CD14-positive monocyte (primary cell): ENCODE measurements at regions not wholly inside any gene's neighbourhood (a gene's known extent, or its start where the extent isn't known, plus 50 kb on each side); places are given as distances from the start of the nearest gene placed in this dataset.

Source experiments
- DNase-seq, 3 donors: peaks; one replicate each; pipeline ENCODE4 v3.0.0-alpha.2; 2011 to 2022
- H2AFZ ChIP-seq: 2 replicates; pipeline ENCODE4 v1.6.0; 2012; ENCODE audit warnings: mild to moderate bottlenecking, low read depth, low read length, inconsistent platforms; ENCODE audit not compliant: insufficient read depth, poor library complexity, severe bottlenecking
- H3K27ac ChIP-seq, 2 donors: 1 replicate in 1 of 2; 2 replicates in 1 of 2; pipeline ENCODE4 v1.5.1; 2012 to 2013; ENCODE audit warnings: low read length in 2 of 2, control low read depth in 1 of 2, inconsistent platforms in 1 of 2, low read depth in 1 of 2, mild to moderate bottlenecking in 1 of 2
- H3K27me3 ChIP-seq, 2 donors: one replicate each; pipeline versions ENCODE4 v1.6.0 to v1.6.1; 2011 to 2013; ENCODE audit warnings: low read length in 2 of 2; ENCODE audit not compliant: control insufficient read depth in 2 of 2, insufficient read depth in 2 of 2
- H3K36me3 ChIP-seq, 2 donors: replicated peaks in 1 of 2; 1 replicate in 1 of 2; 2 replicates in 1 of 2; pipeline versions ENCODE4 v1.5.1 to v1.6.1; 2012 to 2013; ENCODE audit warnings: low read length in 2 of 2, control low read depth in 1 of 2, inconsistent platforms in 1 of 2, mild to moderate bottlenecking in 1 of 2; ENCODE audit not compliant: insufficient read depth in 2 of 2, control insufficient read depth in 1 of 2
- H3K4me1 ChIP-seq, 2 donors: 1 replicate in 1 of 2; 2 replicates in 1 of 2; pipeline versions ENCODE4 v1.5.1 to v1.6.1; 2012 to 2013; ENCODE audit warnings: low read length in 2 of 2, control low read depth in 1 of 2, inconsistent platforms in 1 of 2, mild to moderate bottlenecking in 1 of 2, moderate library complexity in 1 of 2; ENCODE audit not compliant: insufficient read depth in 2 of 2, control insufficient read depth in 1 of 2
- H3K4me2 ChIP-seq: replicated peaks from 2 replicates; pipeline ENCODE3; 2012; ENCODE audit warnings: low read length, moderate library complexity, mild to moderate bottlenecking; ENCODE audit not compliant: poor library complexity, severe bottlenecking; ENCODE audit errors: extremely low read depth
- H3K4me3 ChIP-seq, 3 experiments: fragments of 200-600 bp in 1 of 3; sonication (generic) in 1 of 3; replicated peaks in 1 of 3; 1 replicate in 2 of 3; 2 replicates in 1 of 3; pipeline ENCODE4 v1.5.1; 2011 to 2013; ENCODE audit warnings: low read length in 3 of 3, mild to moderate bottlenecking in 3 of 3, control low read depth in 2 of 3, low read depth in 2 of 3, inconsistent platforms in 1 of 3, moderate library complexity in 1 of 3
- H3K79me2 ChIP-seq: 2 replicates; pipeline ENCODE4 v1.6.0; 2012; ENCODE audit warnings: mild to moderate bottlenecking, control low read depth, inconsistent platforms, low read length, moderate library complexity; ENCODE audit not compliant: insufficient read depth
- H3K9ac ChIP-seq: 2 replicates; pipeline ENCODE4 v1.6.0; 2017; ENCODE audit warnings: low read length, mild to moderate bottlenecking; ENCODE audit not compliant: insufficient read depth, poor library complexity, severe bottlenecking
- H3K9me3 ChIP-seq, 2 donors: replicated peaks in 1 of 2; 1 replicate in 1 of 2; 2 replicates in 1 of 2; pipeline versions ENCODE4 v1.5.1 to v1.6.1; 2012 to 2013; ENCODE audit warnings: low read length in 2 of 2, control low read depth in 1 of 2; ENCODE audit not compliant: control insufficient read depth in 1 of 2, insufficient read depth in 1 of 2
- H4K20me1 ChIP-seq: 2 replicates; pipeline ENCODE4 v1.6.0; 2012; ENCODE audit warnings: mild to moderate bottlenecking, low read length, control low read depth, moderate library complexity; ENCODE audit not compliant: insufficient read depth
- H3K27ac Mint-ChIP-seq, 7 donors: one replicate each; pipeline ENCODE4 v1.8.0; 2020; ENCODE audit warnings: mild to moderate bottlenecking in 7 of 7, mixed read lengths in 7 of 7, moderate library complexity in 6 of 7, inconsistent platforms in 2 of 7
- H3K27me3 Mint-ChIP-seq, 3 donors: one replicate each; pipeline ENCODE4 v1.8.0; 2021 to 2022; ENCODE audit warnings: low read depth in 3 of 3, mild to moderate bottlenecking in 3 of 3, mixed read lengths in 3 of 3, moderate library complexity in 3 of 3, inconsistent platforms in 1 of 3
- H3K36me3 Mint-ChIP-seq, 2 donors: one replicate each; pipeline ENCODE4 v1.8.0; 2020; ENCODE audit warnings: mixed read lengths in 2 of 2, inconsistent platforms in 1 of 2, mild to moderate bottlenecking in 1 of 2
- H3K4me1 Mint-ChIP-seq: one replicate; pipeline ENCODE4 v1.8.0; 2020; ENCODE audit warnings: mild to moderate bottlenecking, mixed read lengths
- H3K4me3 Mint-ChIP-seq, 2 donors: one replicate each; pipeline ENCODE4 v1.8.0; 2020; ENCODE audit warnings: mild to moderate bottlenecking in 2 of 2, mixed read lengths in 2 of 2, moderate library complexity in 1 of 2
- H3K9me3 Mint-ChIP-seq, 7 donors: one replicate each; pipeline ENCODE4 v1.8.0; 2020 to 2022; ENCODE audit warnings: mixed read lengths in 7 of 7, mild to moderate bottlenecking in 6 of 7, moderate library complexity in 6 of 7, inconsistent platforms in 2 of 7
- CTCF ChIP-seq: fragments of 200-600 bp; IDR thresholded peaks from one replicate; pipeline ENCODE4 v1.8.0; 2022; ENCODE audit warnings: antibody characterized with exemption, mild to moderate bottlenecking
- WGBS: methylation state at CpG from one replicate; pipeline ENCODE4 v1.1.5; 2013; ENCODE audit warnings: missing lambda C conversion rate; ENCODE audit not compliant: insufficient coverage; 5-methylcytosine and 5-hydroxymethylcytosine counted together
- intact Hi-C, 2 donors: fragments of 100-400 bp; cut with micrococcal nuclease; formaldehyde crosslinking; loops; one replicate each; pipeline versions ENCODE4 v1.15.0 to v1.15.1; 2023

- Mint-ChIP-seq H3K27ac (no peak overlapping the region), H3K36me3 (no peaks in the 10 kb centered on the region), H3K4me1 (peaks cover 2% of the 10 kb centered on the region), H3K9me3 (peaks cover 5 to 19% (median 10%) of the 10 kb centered on the region in 7 donors), H3K4me3 (no peak overlapping the region), H3K27me3 (peaks cover 0 to 2% (median 1%) of the 10 kb centered on the region in 3 donors)
- peaks cover 0 to 7% of the 10 kb centered on the region in 2 donors for H3K9me3 ChIP-seq
- H3K9ac ChIP-seq: no peak overlapping the region
- no peak for TF ChIP-seq CTCF
- no peak overlapping the region for H3K4me2 ChIP-seq
- H3K4me1 ChIP-seq: no peaks in the 10 kb centered on the region
- H3K4me3 ChIP-seq: no peak overlapping the region
- H3K79me2 ChIP-seq: no peaks in the 10 kb centered on the region
- H4K20me1 ChIP-seq: no peaks in the 10 kb centered on the region
- H2AFZ ChIP-seq: no peak overlapping the region
- no peak for DNase-seq
- 83% methylated on average over 6 of the region's 6 CpGs for WGBS
- no peaks in the 10 kb centered on the region for H3K27me3 ChIP-seq
- H3K36me3 ChIP-seq: no peaks in the 10 kb centered on the region
- no peak overlapping the region for H3K27ac ChIP-seq
- intact Hi-C loops: no loop called here
Observed at GRCh38 chr5:111653408-111653807, 103.6 kb downstream of the NREP start.

- H3K4me2 ChIP-seq: no peak overlapping the region
- intact Hi-C loops: no loop called here
- H3K9ac ChIP-seq: no peak overlapping the region
- Mint-ChIP-seq H3K27me3 (peaks cover 0 to 2% (median 0%) of the 10 kb centered on the region in 3 donors), H3K9me3 (peaks cover 5 to 19% (median 10%) of the 10 kb centered on the region in 7 donors), H3K4me3 (no peak overlapping the region), H3K4me1 (no peaks in the 10 kb centered on the region), H3K36me3 (no peaks in the 10 kb centered on the region), H3K27ac (no peak overlapping the region)
- H2AFZ ChIP-seq: no peak overlapping the region
- H3K27me3 ChIP-seq: no peaks in the 10 kb centered on the region
- H4K20me1 ChIP-seq: no peaks in the 10 kb centered on the region
- WGBS: 100% methylated on average over 1 of the region's 1 CpG
- TF ChIP-seq CTCF: no peak
- H3K36me3 ChIP-seq: no peaks in the 10 kb centered on the region
- H3K4me3 ChIP-seq: no peak overlapping the region
- H3K4me1 ChIP-seq: no peaks in the 10 kb centered on the region
- no peak overlapping the region for H3K27ac ChIP-seq
- no peak for DNase-seq
- no peaks in the 10 kb centered on the region for H3K79me2 ChIP-seq
- peaks cover 0 to 7% of the 10 kb centered on the region in 2 donors for H3K9me3 ChIP-seq
Observed at GRCh38 chr5:111649516-111649915, 107.5 kb downstream of the NREP start.
